Erythroblast (primary cell): ENCODE measurements at regions not wholly inside any gene's neighbourhood (a gene's known extent, or its start where the extent isn't known, plus 50 kb on each side); places are given as distances from the start of the nearest gene placed in this dataset.

Source experiments
- GATA1 ChIP-seq: IDR thresholded peaks from 2 replicates; pipeline ENCODE4 v1.6.1; 2011; ENCODE audit warnings: low read depth, mild to moderate bottlenecking, control low read depth, low read length, moderate library complexity
- POLR2A ChIP-seq: IDR thresholded peaks from 2 replicates; pipeline ENCODE4 v1.6.1; 2011; ENCODE audit warnings: mild to moderate bottlenecking, low read length

DNA sequence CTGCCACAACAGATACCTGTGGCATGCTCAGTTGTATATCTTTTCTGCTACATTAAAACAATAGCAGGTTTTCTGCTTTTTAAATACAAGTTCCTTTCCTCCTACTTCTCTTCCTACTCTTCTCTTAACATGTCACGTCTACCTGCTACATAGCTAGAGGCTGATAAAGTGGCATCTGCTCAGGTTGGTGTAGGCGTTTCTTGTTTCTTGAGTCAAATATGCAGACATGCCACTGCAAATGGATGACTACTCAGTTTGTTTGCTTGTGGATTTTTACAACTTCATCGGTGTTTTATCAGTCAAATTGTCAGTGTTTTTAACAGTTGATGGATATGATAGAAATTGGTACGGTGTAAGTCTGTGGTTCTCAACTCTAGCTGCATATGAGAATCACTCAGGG lies 525.7 kb downstream of the TLE4 start:
- no peak for TF ChIP-seq POLR2A
- TF ChIP-seq GATA1, result no peak
